ENCODE measurements at regions not wholly inside any gene's neighbourhood (a gene's known extent, or its start where the extent isn't known, plus 50 kb on each side); places are given as distances from the start of the nearest gene placed in this dataset.

- H3K9me1 ChIP-seq (replicated peaks; ENCODE audit: control insufficient read depth, extremely low read depth, insufficient read depth, low read length) = no peaks in the 10 kb centered on the region
- no peak for TF ChIP-seq POLR2AphosphoS5 (IDR thresholded peaks at IDR 0.05; ENCODE audit: insufficient read depth, low read depth, low read length)
- TF ChIP-seq FOS (IDR thresholded peaks at IDR 0.05; ENCODE audit: borderline replicate concordance, insufficient read depth, low read length) = no peak
- TF ChIP-seq POLR2A (IDR thresholded peaks at IDR 0.05; ENCODE audit: low read depth, low read length) = no peak
- TF ChIP-seq CTCF (IDR thresholded peaks at IDR 0.05; ENCODE audit: extremely low read depth in 1 of 2, insufficient read depth in 1 of 2, low read depth in 1 of 2, low read length in 2 of 2) = no peak
- TF ChIP-seq EZH2 (IDR thresholded peaks at IDR 0.05; ENCODE audit: borderline replicate concordance, low read depth, low read length, severe bottlenecking) = no peak
- no peak for TF ChIP-seq JUN (IDR thresholded peaks at IDR 0.05; ENCODE audit: borderline replicate concordance, insufficient read depth, insufficient read length, low read depth)
- TF ChIP-seq GATA2 (IDR thresholded peaks at IDR 0.05; ENCODE audit: insufficient read depth, insufficient read length, low read depth, low read length) = no peak
- no peak for TF ChIP-seq MAX (IDR thresholded peaks at IDR 0.05; ENCODE audit: insufficient read depth, insufficient read length)
- TF ChIP-seq MYC (IDR thresholded peaks at IDR 0.05; ENCODE audit: low read depth, low read length) = no peak
- ChIA-PET POLR2A (no interaction called here), CTCF (no interaction called here)
- H2AFZ ChIP-seq (ENCODE audit: low read depth, low read length) = no peak overlapping the region
- H3K27me3 ChIP-seq (ENCODE audit: control insufficient read depth in 2 of 2, insufficient read depth in 2 of 2, low read length in 2 of 2) = no peaks in the 10 kb centered on the region
- FAIRE-seq (no peak), DNase-seq (ENCODE audit: low read depth, low spot score) (no peak)
- intact Hi-C loops (cut with micrococcal nuclease) = no loop called here
- no peaks in the 10 kb centered on the region for H3K79me2 ChIP-seq (ENCODE audit: control insufficient read depth, insufficient read depth, low read length)
- dilution Hi-C loops (cut with MboI; ENCODE audit: extremely low pct_ligation_motif_present, low sequenced_read_pairs) = no loop called here
- H3K9me3 ChIP-seq (replicated peaks; ENCODE audit: control insufficient read depth, insufficient read depth, low read length) = no peaks in the 10 kb centered on the region
- no peak overlapping the region for H3K9ac ChIP-seq (replicated peaks; ENCODE audit: extremely low read depth, insufficient read depth, low read length)
- H3K4me3 ChIP-seq (replicated peaks in 1 of 3; ENCODE audit: insufficient read depth in 1 of 3, low read depth in 1 of 3, low read length in 3 of 3) = no peak overlapping the region
- H3K4me1 ChIP-seq (ENCODE audit: control insufficient read depth, extremely low read depth, insufficient read depth, low read length) = no peaks in the 10 kb centered on the region
- no peak overlapping the region for H3K4me2 ChIP-seq (ENCODE audit: insufficient read depth, low read length)
- no peak overlapping the region for H3K27ac ChIP-seq (ENCODE audit: insufficient read depth, low read depth, low read length)
- H3K36me3 ChIP-seq (ENCODE audit: control insufficient read depth in 2 of 2, extremely low read depth in 1 of 2, insufficient read depth in 2 of 2, low read length in 2 of 2) = no peaks in the 10 kb centered on the region
- no TSS peak for BruUV-seq (replicated peaks)
- H4K20me1 ChIP-seq (replicated peaks; ENCODE audit: control insufficient read depth, extremely low read depth, insufficient read depth, low read length) = no peaks in the 10 kb centered on the region
Observed at GRCh38 chr2:76187415-76187814, 476.7 kb upstream of the GCFC2 start.

Data from endothelial cell of umbilical vein (primary cell).